Duodenal mucosa (tissue), 2 donors: ENCODE measurements at regions not wholly inside any gene's neighbourhood (a gene's known extent, or its start where the extent isn't known, plus 50 kb on each side); places are given as distances from the start of the nearest gene placed in this dataset.
A peak's percentile ranks its signal among the peaks of the same experiment; 100 is the strongest.

Experiments used
- H3K27ac ChIP-seq: one replicate; pipeline ENCODE4 v1.7.0; 2013; ENCODE audit warnings: low read depth, low read length
- H3K27me3 ChIP-seq, 2 donors: one replicate each; pipeline ENCODE4 v1.7.0; 2013; ENCODE audit warnings: low read length in 2 of 2, control low read depth in 1 of 2; ENCODE audit not compliant: insufficient read depth in 2 of 2, control insufficient read depth in 1 of 2
- H3K36me3 ChIP-seq, 2 donors: one replicate each; pipeline ENCODE4 v1.7.0; 2013; ENCODE audit warnings: low read length in 2 of 2, control low read depth in 1 of 2; ENCODE audit not compliant: insufficient read depth in 2 of 2, control insufficient read depth in 1 of 2
- H3K4me1 ChIP-seq, 2 donors: one replicate each; pipeline ENCODE4 v1.7.0; 2013; ENCODE audit warnings: low read length in 2 of 2, control low read depth in 1 of 2; ENCODE audit not compliant: insufficient read depth in 2 of 2, control insufficient read depth in 1 of 2
- H3K4me3 ChIP-seq, 2 donors: one replicate each; pipeline ENCODE4 v1.7.0; 2013; ENCODE audit warnings: low read length in 2 of 2, low read depth in 1 of 2
- H3K9ac ChIP-seq, 2 donors: one replicate each; pipeline ENCODE4 v1.7.0; 2013; ENCODE audit warnings: low read length in 2 of 2, low read depth in 1 of 2
- H3K9me3 ChIP-seq, 2 donors: one replicate each; pipeline ENCODE4 v1.7.0; 2013; ENCODE audit warnings: low read length in 2 of 2, control low read depth in 1 of 2; ENCODE audit not compliant: control insufficient read depth in 1 of 2

DNA sequence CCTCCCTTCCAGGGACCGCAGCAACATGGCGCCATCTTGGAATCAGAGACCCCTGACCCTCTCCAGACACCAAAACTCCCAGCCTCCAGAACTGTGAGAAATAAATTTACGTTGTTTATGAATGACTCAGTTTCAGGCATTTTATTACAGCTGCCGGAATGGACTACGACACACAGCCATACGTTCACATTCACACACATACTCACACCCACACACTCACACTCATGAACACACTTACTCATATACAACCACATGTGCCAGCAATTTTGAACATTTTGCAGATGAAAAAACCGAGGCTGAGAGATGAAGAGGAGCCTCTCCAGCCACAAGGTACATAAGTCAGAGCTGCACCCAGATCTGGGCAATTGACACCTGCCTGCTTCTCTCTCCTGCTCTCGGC is 151.0 kb upstream of the RAB4A start:
- no peak overlapping the region for H3K27ac ChIP-seq
- peaks cover 15 to 30% of the 10 kb centered on the region in 2 donors for H3K4me1 ChIP-seq
- H3K36me3 ChIP-seq = no peaks in the 10 kb centered on the region
- H3K9ac ChIP-seq = no peak overlapping the region
- no peaks in the 10 kb centered on the region for H3K27me3 ChIP-seq
- H3K9me3 ChIP-seq = no peaks in the 10 kb centered on the region
- no peak overlapping the region for H3K4me3 ChIP-seq

DNA sequence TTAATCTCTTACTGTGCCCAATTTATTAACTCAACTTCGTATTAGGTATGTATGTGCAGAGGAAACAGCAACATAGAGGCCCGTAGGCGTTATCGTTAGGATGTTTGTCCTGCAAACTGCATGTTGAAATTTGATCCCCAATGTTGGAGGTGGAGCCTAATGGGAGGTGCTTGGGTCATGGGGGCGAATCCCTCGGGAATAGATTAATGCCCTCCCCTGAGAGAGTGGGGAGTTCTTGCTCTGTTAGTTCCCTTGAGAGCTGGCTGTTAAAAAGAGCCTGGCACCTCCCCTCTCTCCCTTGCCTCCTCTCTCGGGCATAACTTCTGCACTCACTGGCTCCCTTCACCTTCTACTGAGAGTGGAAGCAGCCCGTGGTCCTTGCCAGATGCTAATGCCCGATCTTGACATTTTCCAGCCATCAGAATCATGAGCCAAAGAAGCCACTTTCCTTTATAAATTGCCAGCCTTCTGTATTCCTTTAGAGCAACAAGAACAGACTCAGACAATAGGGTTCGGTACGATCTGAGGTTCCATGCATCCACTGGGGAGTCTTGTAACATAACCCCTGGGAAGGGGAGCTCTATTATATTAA is 149.0 kb upstream of the RAB4A start:
- H3K9me3 ChIP-seq = no peaks in the 10 kb centered on the region
- peaks cover 22 to 30% of the 10 kb centered on the region in 2 donors for H3K4me1 ChIP-seq
- no peak overlapping the region for H3K27ac ChIP-seq
- H3K4me3 ChIP-seq = no peak overlapping the region
- H3K36me3 ChIP-seq = no peaks in the 10 kb centered on the region
- H3K9ac ChIP-seq = no peak overlapping the region
- no peaks in the 10 kb centered on the region for H3K27me3 ChIP-seq

DNA sequence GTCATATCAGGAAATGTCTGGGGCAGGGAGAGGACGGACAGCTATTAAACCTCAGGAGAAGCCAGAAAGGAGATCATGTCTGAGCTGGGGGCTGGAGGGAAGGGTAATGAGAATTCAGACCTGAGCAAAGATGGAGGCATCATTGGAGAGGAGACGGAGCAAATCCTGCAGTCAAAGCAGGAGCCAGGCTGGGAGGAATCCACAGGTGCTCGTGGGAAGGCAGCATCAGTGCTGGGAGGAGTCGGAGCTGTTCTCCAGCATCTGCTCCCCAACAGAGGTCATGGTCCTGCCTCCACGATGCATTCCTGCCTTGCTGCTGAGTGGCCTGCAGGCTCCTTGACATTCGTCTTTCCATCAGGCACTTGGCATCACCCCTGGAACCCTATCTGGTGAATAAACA is 148.3 kb upstream of the RAB4A start:
- H3K4me1 ChIP-seq = peaks cover 27 to 28% of the 10 kb centered on the region in 2 donors
- H3K36me3 ChIP-seq = no peaks in the 10 kb centered on the region
- H3K9me3 ChIP-seq = no peaks in the 10 kb centered on the region
- no peak overlapping the region for H3K4me3 ChIP-seq
- no peak overlapping the region for H3K27ac ChIP-seq
- no peaks in the 10 kb centered on the region for H3K27me3 ChIP-seq
- H3K9ac ChIP-seq = no peak overlapping the region

DNA sequence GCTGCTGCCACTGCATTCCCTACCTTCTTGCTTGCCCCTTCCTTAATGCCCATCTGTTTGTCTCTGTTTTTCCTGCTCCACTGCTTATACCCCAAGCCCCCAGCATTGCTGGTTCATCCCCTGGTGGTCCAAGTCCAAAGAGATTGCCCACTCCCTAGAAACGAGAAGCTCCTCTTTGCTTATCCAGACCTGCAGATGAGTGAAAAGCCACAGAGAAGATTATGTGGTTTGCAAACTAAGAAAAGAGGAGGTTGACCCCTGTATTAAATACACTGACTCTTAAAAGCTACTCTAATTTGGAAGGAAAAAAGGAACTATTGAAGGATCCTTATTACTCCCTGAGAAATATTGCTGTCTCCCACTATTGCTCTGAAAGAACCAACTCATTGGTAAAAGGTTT is 146.8 kb upstream of the RAB4A start:
- no peaks in the 10 kb centered on the region for H3K27me3 ChIP-seq
- H3K27ac ChIP-seq = peak overlapping the region; percentile 53
- H3K9me3 ChIP-seq = no peaks in the 10 kb centered on the region
- no peak overlapping the region for H3K4me3 ChIP-seq
- H3K4me1 ChIP-seq = peaks cover 26 to 41% of the 10 kb centered on the region in 2 donors
- no peaks in the 10 kb centered on the region for H3K36me3 ChIP-seq
- H3K9ac ChIP-seq = peak overlapping the region; percentile 1 to 30

DNA sequence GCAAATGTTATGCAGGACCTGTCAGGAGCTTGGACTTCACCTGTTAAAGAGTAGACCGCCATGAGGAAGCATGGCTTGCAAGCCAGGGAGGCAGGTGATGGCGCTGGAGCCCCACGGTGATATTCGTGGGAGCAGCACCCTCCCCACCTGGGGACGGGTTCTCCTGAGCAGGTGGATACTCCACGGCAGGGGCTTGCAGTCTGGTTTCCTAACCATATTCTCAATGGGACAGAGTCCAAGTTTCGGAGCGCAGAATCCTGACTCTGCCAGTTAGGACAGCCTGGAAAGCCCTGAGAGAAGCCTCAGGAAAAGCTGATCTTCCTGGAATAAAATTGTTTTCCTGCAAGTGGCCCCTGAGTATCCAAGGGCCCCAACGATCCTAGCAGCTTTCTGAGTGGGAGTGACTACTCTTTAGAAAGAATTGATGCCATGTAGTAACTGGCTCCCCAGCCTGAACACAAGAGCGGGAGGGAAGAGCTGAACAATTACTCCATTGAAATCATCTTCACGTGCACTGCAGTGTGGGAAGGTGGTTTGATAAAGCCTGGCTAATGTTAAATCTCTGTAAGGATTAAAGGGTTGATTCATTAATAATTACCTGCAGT is 146.3 kb upstream of the RAB4A start:
- Histone ChIP-seq H3K9ac (peak overlapping the region; percentile 1 to 45), H3K27ac (peak overlapping the region; percentile 53)

DNA sequence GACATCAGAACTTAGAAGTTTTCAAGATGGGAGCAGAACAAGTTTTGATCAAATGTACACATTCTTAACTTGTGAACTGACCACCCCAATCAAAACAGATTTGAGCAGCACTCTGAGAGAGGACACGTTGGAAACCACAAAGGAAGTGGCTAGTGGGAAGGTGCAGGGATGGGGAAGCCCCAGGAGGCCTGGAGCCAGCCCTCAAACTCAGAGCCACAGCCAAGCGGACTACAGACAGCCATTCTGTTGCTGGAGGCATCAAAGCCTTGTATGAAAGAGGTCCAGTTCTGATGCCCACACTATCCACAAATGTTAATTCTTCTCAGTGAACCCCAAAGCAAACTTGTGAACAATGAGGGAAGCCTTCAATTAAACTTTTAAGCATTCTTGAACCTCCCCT is 143.6 kb upstream of the RAB4A start:
- H3K27ac ChIP-seq = no peak overlapping the region

More for the DNA sequence above, 146.3 kb upstream of the RAB4A start:
- Histone ChIP-seq H3K36me3 (no peaks in the 10 kb centered on the region), H3K27me3 (no peaks in the 10 kb centered on the region), H3K4me3 (no peak overlapping the region), H3K9me3 (no peaks in the 10 kb centered on the region), H3K4me1 (peaks cover 31 to 46% of the 10 kb centered on the region in 2 donors)

DNA sequence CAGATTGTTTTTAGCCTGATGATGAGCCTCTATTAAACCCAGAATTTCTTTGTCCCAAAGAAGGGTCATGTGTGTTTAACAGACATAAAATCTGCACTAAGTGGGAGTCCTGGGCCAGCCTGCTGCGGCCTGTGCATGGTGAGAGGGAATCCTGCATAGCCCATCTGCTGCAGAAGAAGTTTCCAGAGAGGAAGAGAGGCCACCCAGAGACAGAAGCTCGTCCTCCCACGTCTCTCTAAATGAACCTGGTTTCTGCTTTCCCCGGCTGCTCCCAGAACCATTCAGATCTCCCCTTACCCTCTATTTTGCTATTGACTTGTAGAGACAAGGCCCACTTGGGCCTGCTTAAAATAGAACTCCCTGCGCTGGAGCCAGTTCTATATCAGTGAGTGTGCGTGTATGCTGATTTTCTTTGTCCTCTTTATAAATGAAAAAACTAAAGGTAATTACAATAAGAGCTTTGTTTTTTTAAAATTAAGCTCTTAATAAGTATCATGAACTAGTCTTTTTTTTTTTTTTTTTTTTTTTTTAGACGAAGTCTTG is 142.8 kb upstream of the RAB4A start:
- Histone ChIP-seq H3K36me3 (no peaks in the 10 kb centered on the region), H3K4me3 (no peak overlapping the region), H3K4me1 (peaks cover 55 to 79% of the 10 kb centered on the region in 2 donors), H3K9me3 (no peaks in the 10 kb centered on the region), H3K27me3 (no peaks in the 10 kb centered on the region), H3K9ac (no peak overlapping the region), H3K27ac (no peak overlapping the region)

More for the DNA sequence above, 143.6 kb upstream of the RAB4A start:
- H3K4me3 ChIP-seq = no peak overlapping the region
- H3K9me3 ChIP-seq = no peaks in the 10 kb centered on the region
- H3K4me1 ChIP-seq = peaks cover 47 to 70% of the 10 kb centered on the region in 2 donors
- no peak overlapping the region for H3K9ac ChIP-seq
- no peaks in the 10 kb centered on the region for H3K27me3 ChIP-seq
- no peaks in the 10 kb centered on the region for H3K36me3 ChIP-seq

DNA sequence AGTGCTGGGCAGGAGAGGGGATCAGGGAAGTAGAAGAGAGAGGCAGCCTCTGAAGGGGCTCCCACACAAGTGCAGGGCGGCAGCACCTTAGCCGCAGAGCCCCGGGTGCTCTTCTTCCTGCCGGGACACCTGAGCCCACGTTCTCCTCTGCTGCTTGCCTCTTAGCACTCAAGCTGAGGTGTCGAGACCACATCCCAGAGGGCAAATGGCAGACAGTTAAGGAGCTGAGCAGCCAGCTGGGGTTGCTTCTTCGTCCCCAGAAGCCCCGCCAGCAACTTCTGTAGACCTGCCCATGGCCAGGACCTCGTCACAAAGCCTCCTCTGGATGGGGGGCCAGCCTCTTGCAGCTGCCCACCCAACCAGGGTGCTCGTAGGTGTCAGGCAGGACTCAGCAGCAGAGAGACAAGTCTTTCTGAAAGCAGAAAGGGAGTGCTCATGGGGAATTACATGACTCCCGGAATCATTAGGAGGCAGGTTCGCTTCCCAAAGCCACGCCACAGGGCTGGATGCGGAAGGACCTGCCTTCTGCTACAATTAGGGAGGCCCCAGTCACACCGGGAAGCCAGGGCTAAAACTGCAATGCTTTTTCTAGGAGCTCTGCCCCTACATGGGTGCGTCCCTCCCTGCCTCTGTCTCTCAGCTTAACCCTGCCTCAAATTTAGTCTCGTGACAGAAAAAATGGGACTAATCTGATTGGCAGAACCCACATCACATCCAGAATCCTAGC is 141.4 kb upstream of the RAB4A start:
- Histone ChIP-seq H3K36me3 (no peaks in the 10 kb centered on the region), H3K4me3 (peak overlapping the region in 1 of 2 donors; percentile 32), H3K4me1 (peaks cover 49 to 72% of the 10 kb centered on the region in 2 donors), H3K27ac (peak overlapping the region; percentile 91), H3K9ac (peak overlapping the region; percentile 54 to 67), H3K9me3 (peaks cover 0 to 1% of the 10 kb centered on the region in 2 donors), H3K27me3 (no peaks in the 10 kb centered on the region)

DNA sequence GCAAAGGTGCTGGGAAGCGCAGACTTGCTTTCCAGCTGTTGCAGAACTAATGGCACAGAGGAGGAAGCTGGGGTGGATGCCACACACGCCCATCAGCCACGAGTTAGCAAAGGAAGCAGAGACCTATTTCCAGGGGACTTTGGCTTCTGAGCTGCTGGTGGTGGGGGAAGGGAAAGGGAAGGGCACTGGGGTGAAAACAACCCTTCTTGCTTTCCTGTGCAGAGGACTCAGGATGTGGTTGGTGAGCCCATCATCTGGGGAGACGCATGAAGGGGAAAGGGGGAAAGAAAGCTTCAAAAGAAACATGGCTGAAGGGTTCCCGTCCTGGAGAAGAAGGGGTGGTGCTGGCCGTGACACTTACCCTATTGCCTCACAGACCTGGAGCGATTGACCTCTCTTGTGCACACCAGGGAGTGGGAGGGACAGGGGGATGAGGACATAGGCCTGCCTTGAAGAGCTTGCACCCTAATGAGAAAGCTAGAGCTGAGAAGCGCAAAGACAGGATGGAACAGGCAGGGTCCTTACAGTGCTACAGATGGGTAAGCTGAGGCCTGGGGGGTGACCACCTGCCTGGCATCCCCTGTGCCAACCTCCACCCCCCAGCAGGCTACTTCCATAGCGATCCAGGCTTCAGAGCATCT is 140.8 kb upstream of the RAB4A start:
- Histone ChIP-seq H3K27me3 (no peaks in the 10 kb centered on the region), H3K4me1 (peaks cover 46 to 69% of the 10 kb centered on the region in 2 donors), H3K9ac (peak overlapping the region; percentile 54 to 67), H3K9me3 (peaks cover 5 to 7% of the 10 kb centered on the region in 2 donors), H3K27ac (peak overlapping the region; percentile 91), H3K4me3 (peak overlapping the region in 1 of 2 donors; percentile 32), H3K36me3 (no peaks in the 10 kb centered on the region)
